SK-N-SH treated with all-trans-retinoic acid at 6 μM for 48 hours (cell line): ENCODE measurements at regions not wholly inside any gene's neighbourhood (a gene's known extent, or its start where the extent isn't known, plus 50 kb on each side); places are given as distances from the start of the nearest gene placed in this dataset.

Experiments
- ATAC-seq: fragments of 200-7000 bp; cut with Tn5 transposase; 3 replicates; pipeline ENCODE4 v1.9.1; 2020; ENCODE audit warnings: mild to moderate bottlenecking, moderate library complexity
- ARNTL ChIP-seq: fragments of 450-650 bp; formaldehyde crosslinking; IDR thresholded peaks from 2 replicates; pipeline ENCODE4 v1.5.0; 2020; ENCODE audit warnings: low read depth, mild to moderate bottlenecking, moderate library complexity, borderline replicate concordance
- BACH2 ChIP-seq: fragments of 250-450 bp; sonication (Bioruptor Pico); IDR thresholded peaks from 2 replicates; pipeline ENCODE4 v1.9.0; 2021; ENCODE audit warnings: mild to moderate bottlenecking, borderline replicate concordance
- CSDC2 ChIP-seq: fragments of 250-450 bp; sonication (Bioruptor Pico); IDR thresholded peaks from 2 replicates; pipeline ENCODE4 v1.5.0; 2020; ENCODE audit warnings: mild to moderate bottlenecking, moderate library complexity
- ESRRG ChIP-seq: fragments of 250-450 bp; sonication (Bioruptor Pico); IDR thresholded peaks from 2 replicates; pipeline ENCODE4 v1.6.1; 2021; ENCODE audit warnings: mild to moderate bottlenecking
- GLIS3 ChIP-seq: fragments of 250-450 bp; sonication (Bioruptor Pico); IDR thresholded peaks from 2 replicates; pipeline ENCODE4 v1.5.0; 2020; ENCODE audit warnings: mild to moderate bottlenecking, moderate library complexity
- ISL1 ChIP-seq: fragments of 250-450 bp; sonication (Bioruptor Pico); IDR thresholded peaks from 2 replicates; pipeline ENCODE4 v2.1.2; 2022; ENCODE audit warnings: mild to moderate bottlenecking, moderate library complexity
- OSR1 ChIP-seq: fragments of 250-450 bp; sonication (Bioruptor Pico); IDR thresholded peaks from 2 replicates; pipeline ENCODE4 v1.8.0; 2022; ENCODE audit warnings: moderate library complexity, mild to moderate bottlenecking, inconsistent platforms
- PPARA ChIP-seq: fragments of 250-450 bp; sonication (Bioruptor Pico); IDR thresholded peaks from 2 replicates; pipeline ENCODE4 v1.5.0; 2020; ENCODE audit warnings: mild to moderate bottlenecking, borderline replicate concordance
- RARB ChIP-seq: fragments of 250-450 bp; sonication (Bioruptor Pico); IDR thresholded peaks from 2 replicates; pipeline ENCODE4 v1.8.0; 2021; ENCODE audit warnings: mild to moderate bottlenecking, moderate library complexity
- SNAI2 ChIP-seq: fragments of 250-450 bp; sonication (Bioruptor Pico); IDR thresholded peaks from 2 replicates; pipeline ENCODE4 v1.5.0; 2020; ENCODE audit warnings: mild to moderate bottlenecking, moderate library complexity
- TCF4 ChIP-seq: fragments of 250-450 bp; sonication (Bioruptor Pico); IDR thresholded peaks from 2 replicates; pipeline ENCODE4 v1.8.0; 2021; ENCODE audit warnings: mild to moderate bottlenecking, moderate library complexity, borderline replicate concordance
- TOX ChIP-seq: fragments of 250-450 bp; sonication (Bioruptor Pico); IDR thresholded peaks from 2 replicates; pipeline ENCODE4 v1.8.0; 2021; ENCODE audit warnings: mild to moderate bottlenecking, moderate library complexity, borderline replicate concordance
- ZC3H10 ChIP-seq: fragments of 250-450 bp; sonication (Bioruptor Pico); IDR thresholded peaks from 2 replicates; pipeline ENCODE4 v1.5.1; 2021; ENCODE audit warnings: mild to moderate bottlenecking, moderate library complexity
- ZFP3 ChIP-seq: fragments of 250-450 bp; sonication (Bioruptor Pico); IDR thresholded peaks from 2 replicates; pipeline ENCODE4 v1.5.0; 2020; ENCODE audit warnings: mild to moderate bottlenecking, moderate library complexity
- ZFP30 ChIP-seq: fragments of 450-650 bp; formaldehyde crosslinking; IDR thresholded peaks from 2 replicates; pipeline ENCODE4 v1.5.0; 2022; ENCODE audit warnings: mild to moderate bottlenecking, moderate library complexity
- ZNF565 ChIP-seq: fragments of 450-650 bp; formaldehyde crosslinking; conservative IDR thresholded peaks from 2 replicates; pipeline ENCODE4 v1.5.0; 2020; ENCODE audit warnings: low read depth, mild to moderate bottlenecking, moderate library complexity
- ZNF70 ChIP-seq: fragments of 450-650 bp; formaldehyde crosslinking; IDR thresholded peaks from 2 replicates; pipeline ENCODE4 v1.5.0; 2020; ENCODE audit warnings: mild to moderate bottlenecking, moderate library complexity
- ZNF8 ChIP-seq: fragments of 450-650 bp; formaldehyde crosslinking; IDR thresholded peaks from 2 replicates; pipeline ENCODE4 v1.5.0; 2020; ENCODE audit warnings: mild to moderate bottlenecking, moderate library complexity
- TF ChIP-seq, protein P1 (sequence below): fragments of 250-450 bp; sonication (Bioruptor Pico); IDR thresholded peaks from 2 replicates; pipeline ENCODE4 v1.5.1; 2021; ENCODE audit warnings: mild to moderate bottlenecking, moderate library complexity
- TF ChIP-seq, protein P2 (sequence below): fragments of 250-450 bp; sonication (Bioruptor Pico); IDR thresholded peaks from 2 replicates; pipeline ENCODE4 v1.5.0; 2020; ENCODE audit warnings: mild to moderate bottlenecking, moderate library complexity
- TF ChIP-seq, protein P3 (sequence below): fragments of 250-450 bp; sonication (Bioruptor Pico); IDR thresholded peaks from 2 replicates; pipeline ENCODE4 v1.5.1; 2020; ENCODE audit warnings: low read depth, mild to moderate bottlenecking, moderate library complexity

DNA sequence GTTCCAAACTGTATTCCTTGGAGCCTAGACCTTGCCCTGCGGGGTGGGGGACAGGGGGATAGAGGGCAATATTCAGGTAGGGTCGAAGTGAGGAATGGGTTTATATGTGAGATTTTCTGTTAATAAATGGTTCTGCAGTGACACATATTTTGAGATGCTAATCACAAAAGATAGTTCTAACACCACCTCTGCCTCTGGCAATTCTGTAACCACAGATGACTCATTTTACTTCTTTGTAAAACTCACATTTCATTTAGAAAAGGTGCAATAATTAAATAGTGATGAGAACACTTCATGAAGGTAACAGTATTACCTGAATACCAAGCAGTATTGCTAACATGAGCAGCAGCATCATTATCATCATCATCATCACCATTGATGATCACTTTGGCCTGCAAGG lies 306.6 kb downstream of the SUCLG1 start:
- TF ChIP-seq ZC3H10 (CRISPR knock-in tag), result no peak
- TF ChIP-seq, all 23 proteins: peak for 0
- ATAC-seq, result no peak

DNA sequence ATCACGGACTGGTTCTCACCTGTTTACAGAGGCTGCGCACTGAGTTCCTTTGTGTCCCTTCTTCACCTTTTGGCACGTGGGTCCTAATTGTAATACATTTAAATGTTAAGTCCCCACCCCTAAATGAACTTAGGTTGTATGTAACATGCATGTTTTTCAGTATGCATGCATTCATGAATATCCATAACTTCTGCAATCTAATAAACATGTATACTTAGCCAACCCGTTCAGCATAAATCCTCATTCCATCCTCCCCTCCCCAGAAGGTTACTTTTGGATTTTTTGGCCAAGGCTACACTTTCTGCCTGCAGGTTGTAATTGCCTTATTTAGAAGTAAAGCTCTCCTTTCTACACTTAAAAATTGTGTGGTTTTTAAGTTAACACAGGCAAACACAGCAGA lies 314.7 kb downstream of the SUCLG1 start:
- TF ChIP-seq ARNTL (CRISPR knock-in tag), result no peak
- TF ChIP-seq GLIS3 (CRISPR knock-in tag), result no peak
- TF ChIP-seq OSR1 (CRISPR knock-in tag), result no peak
- no peak for ATAC-seq

DNA sequence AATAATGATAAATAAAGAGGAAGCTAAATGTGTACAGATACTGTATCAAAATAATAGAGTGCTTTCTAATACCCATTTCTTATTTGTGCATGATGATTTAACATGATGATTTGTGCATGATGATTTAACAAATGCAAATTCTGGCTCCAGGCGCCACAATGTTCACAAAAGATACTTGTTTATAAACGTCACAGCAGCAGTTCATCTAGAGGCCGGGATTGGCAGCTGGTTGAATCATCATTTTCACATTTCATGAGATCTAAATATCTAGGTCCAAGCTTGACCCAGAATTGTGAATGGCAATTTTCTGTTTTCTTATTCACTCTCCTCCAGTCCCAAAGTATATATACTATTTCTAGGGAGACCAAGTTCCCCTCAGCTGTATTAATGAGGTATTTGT lies 322.0 kb downstream of the SUCLG1 start:
- no peak for TF ChIP-seq TOX
- TF ChIP-seq OSR1 (CRISPR knock-in tag), result no peak
- no peak for ATAC-seq

DNA sequence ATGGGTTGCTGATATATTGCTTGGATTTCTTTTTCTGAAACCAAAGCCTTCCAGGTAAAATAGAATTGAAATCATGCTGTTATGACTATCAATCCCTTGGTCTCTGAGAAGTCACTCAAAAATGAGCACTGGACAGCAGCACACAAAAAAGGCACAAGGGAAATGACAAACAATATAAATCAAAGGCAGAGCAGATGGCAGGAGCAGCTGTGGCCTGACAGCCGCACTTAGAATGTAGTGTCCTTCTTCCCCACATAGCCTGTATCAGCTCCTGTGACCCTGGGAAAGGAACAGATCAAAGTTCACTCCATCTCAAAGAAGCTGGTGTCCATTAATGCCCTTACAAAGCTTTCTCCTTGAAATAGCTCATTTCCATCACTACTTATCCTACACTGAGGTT lies 326.7 kb downstream of the SUCLG1 start:
- no peak for ATAC-seq
- TF ChIP-seq GLIS3 (CRISPR knock-in tag) (no peak), ZNF8 (no peak), TOX (no peak), PPARA (no peak), ZC3H10 (CRISPR knock-in tag) (no peak), ISL1 (CRISPR knock-in tag) (no peak), ESRRG (CRISPR knock-in tag) (no peak), TCF4 (CRISPR knock-in tag) (no peak), RARB (CRISPR knock-in tag) (no peak), OSR1 (CRISPR knock-in tag) (no peak), ARNTL (CRISPR knock-in tag) (no peak), SNAI2 (no peak), ZNF565 (no peak), ZFP30 (CRISPR knock-in tag) (no peak), BACH2 (CRISPR knock-in tag) (no peak)
- TF ChIP-seq, protein P1, sequence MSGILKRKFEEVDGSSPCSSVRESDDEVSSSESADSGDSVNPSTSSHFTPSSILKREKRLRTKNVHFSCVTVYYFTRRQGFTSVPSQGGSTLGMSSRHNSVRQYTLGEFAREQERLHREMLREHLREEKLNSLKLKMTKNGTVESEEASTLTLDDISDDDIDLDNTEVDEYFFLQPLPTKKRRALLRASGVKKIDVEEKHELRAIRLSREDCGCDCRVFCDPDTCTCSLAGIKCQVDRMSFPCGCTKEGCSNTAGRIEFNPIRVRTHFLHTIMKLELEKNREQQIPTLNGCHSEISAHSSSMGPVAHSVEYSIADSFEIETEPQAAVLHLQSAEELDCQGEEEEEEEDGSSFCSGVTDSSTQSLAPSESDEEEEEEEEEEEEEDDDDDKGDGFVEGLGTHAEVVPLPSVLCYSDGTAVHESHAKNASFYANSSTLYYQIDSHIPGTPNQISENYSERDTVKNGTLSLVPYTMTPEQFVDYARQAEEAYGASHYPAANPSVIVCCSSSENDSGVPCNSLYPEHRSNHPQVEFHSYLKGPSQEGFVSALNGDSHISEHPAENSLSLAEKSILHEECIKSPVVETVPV (CRISPR knock-in tag), result no peak
- TF ChIP-seq, protein P2, sequence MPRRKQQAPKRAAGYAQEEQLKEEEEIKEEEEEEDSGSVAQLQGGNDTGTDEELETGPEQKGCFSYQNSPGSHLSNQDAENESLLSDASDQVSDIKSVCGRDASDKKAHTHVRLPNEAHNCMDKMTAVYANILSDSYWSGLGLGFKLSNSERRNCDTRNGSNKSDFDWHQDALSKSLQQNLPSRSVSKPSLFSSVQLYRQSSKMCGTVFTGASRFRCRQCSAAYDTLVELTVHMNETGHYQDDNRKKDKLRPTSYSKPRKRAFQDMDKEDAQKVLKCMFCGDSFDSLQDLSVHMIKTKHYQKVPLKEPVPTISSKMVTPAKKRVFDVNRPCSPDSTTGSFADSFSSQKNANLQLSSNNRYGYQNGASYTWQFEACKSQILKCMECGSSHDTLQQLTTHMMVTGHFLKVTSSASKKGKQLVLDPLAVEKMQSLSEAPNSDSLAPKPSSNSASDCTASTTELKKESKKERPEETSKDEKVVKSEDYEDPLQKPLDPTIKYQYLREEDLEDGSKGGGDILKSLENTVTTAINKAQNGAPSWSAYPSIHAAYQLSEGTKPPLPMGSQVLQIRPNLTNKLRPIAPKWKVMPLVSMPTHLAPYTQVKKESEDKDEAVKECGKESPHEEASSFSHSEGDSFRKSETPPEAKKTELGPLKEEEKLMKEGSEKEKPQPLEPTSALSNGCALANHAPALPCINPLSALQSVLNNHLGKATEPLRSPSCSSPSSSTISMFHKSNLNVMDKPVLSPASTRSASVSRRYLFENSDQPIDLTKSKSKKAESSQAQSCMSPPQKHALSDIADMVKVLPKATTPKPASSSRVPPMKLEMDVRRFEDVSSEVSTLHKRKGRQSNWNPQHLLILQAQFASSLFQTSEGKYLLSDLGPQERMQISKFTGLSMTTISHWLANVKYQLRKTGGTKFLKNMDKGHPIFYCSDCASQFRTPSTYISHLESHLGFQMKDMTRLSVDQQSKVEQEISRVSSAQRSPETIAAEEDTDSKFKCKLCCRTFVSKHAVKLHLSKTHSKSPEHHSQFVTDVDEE (CRISPR knock-in tag), result no peak

DNA sequence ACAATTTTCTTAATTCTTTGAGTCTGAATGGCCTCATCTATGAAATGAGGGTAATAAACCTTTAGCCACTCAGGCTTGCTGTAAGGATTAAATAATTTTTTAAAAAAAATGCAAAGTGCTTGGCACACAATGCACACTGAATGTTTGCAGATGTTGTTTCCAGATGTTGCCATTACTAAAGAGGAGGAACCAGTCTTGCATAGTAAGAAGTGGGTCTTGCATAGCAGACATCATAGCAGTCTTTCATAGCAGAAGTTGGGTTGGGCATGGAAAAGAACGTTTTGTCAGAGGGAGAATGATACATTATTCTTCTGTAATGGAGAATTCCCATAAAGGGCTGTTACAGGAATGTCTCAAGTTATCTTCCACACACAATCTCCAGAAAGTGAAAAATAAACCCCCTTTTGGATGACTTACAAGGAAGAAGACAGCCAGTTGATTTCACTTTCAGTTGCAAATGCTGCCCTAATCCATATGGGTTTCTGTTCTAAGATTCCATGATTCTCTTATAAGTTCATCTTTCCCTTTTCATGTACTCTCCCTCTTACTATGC lies 327.7 kb downstream of the SUCLG1 start:
- TF ChIP-seq, protein P2 (CRISPR knock-in tag), result no peak
- TF ChIP-seq RARB (CRISPR knock-in tag) (no peak), ZC3H10 (CRISPR knock-in tag) (no peak), ZFP3 (CRISPR knock-in tag) (no peak), OSR1 (CRISPR knock-in tag) (no peak), ZFP30 (CRISPR knock-in tag) (no peak), CSDC2 (CRISPR knock-in tag) (no peak), GLIS3 (CRISPR knock-in tag) (no peak), TOX (no peak), TCF4 (CRISPR knock-in tag) (no peak), ISL1 (CRISPR knock-in tag) (no peak), ZNF70 (no peak), ZNF565 (no peak), ZNF8 (no peak), SNAI2 (no peak)
- TF ChIP-seq, protein P1 (CRISPR knock-in tag), result no peak
- TF ChIP-seq, protein P3, sequence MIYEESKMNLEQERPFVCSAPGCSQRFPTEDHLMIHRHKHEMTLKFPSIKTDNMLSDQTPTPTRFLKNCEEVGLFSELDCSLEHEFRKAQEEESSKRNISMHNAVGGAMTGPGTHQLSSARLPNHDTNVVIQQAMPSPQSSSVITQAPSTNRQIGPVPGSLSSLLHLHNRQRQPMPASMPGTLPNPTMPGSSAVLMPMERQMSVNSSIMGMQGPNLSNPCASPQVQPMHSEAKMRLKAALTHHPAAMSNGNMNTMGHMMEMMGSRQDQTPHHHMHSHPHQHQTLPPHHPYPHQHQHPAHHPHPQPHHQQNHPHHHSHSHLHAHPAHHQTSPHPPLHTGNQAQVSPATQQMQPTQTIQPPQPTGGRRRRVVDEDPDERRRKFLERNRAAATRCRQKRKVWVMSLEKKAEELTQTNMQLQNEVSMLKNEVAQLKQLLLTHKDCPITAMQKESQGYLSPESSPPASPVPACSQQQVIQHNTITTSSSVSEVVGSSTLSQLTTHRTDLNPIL (CRISPR knock-in tag), result no peak
- TF ChIP-seq, all 23 proteins: peak for 0
- no peak for ATAC-seq
